GM12878 (cell line): ENCODE measurements at regions not wholly inside any gene's neighbourhood (a gene's known extent, or its start where the extent isn't known, plus 50 kb on each side); places are given as distances from the start of the nearest gene placed in this dataset.

Experiments
- ATAC-seq: fragments of 200-7000 bp; cut with Tn5 transposase; 3 replicates; pipeline ENCODE4 v1.9.1; 2020; ENCODE audit warnings: mild to moderate bottlenecking, moderate library complexity
- BruUV-seq: library from RNA; stranded (reverse); fragments of 400-500 nt; replicated peaks from 2 replicates; lab custom pipeline; 2021; lab: Mats Ljungman, UMichigan
- CTCF ChIA-PET: fragments of 300-600 bp; sonication (Branson Sonifier 250); formaldehyde crosslinking; extraction: SDS; loops from one replicate; lab custom pipeline; 2021; ENCODE audit warnings: inconsistent platforms; lab: Yijun Ruan, JAX
- POLR2A ChIA-PET: fragments of 350-600 bp; formaldehyde crosslinking; extraction: SDS; loops from one replicate; lab custom pipeline; 2021; ENCODE audit warnings: inconsistent platforms; lab: Charles Lee
- RAD21 ChIA-PET: fragments of 300-600 bp; sonication (Branson Sonifier 250); formaldehyde crosslinking; loops from one replicate; lab custom pipeline; 2023; ENCODE audit warnings: antibody characterized with exemption; ENCODE audit not compliant: unreplicated experiment; lab: Charles Lee
- SMC1A ChIA-PET: fragments of 300-600 bp; sonication (Branson Sonifier 250); formaldehyde crosslinking; loops from one replicate; lab custom pipeline; 2023; ENCODE audit not compliant: unreplicated experiment, uncharacterized antibody; lab: Charles Lee
- DNase-seq: peaks from one replicate; pipeline ENCODE4 v3.0.0-alpha.2; 2011; ENCODE audit warnings: low read depth, low spot score
- FAIRE-seq: peaks from 3 replicates; lab custom pipeline; 2011; peaks lifted over from hg19 to GRCh38; lab: Jason Lieb, UNC
- H2AFZ ChIP-seq: 2 replicates; pipeline ENCODE4 v1.6.0; 2011; ENCODE audit warnings: low read depth, low read length, control low read depth; ENCODE audit not compliant: control insufficient read depth
- H3K27ac ChIP-seq: 2 replicates; pipeline ENCODE4 v1.5.1; 2011; ENCODE audit warnings: control low read depth; ENCODE audit not compliant: control insufficient read depth, insufficient read depth
- H3K27me3 ChIP-seq, 2 experiments: replicated peaks in 1 of 2; 2 replicates each; pipeline versions ENCODE4 v1.6.0 to v1.6.1; 2011; ENCODE audit warnings: low read length in 1 of 2; ENCODE audit not compliant: control insufficient read depth in 2 of 2, insufficient read depth in 2 of 2
- H3K36me3 ChIP-seq, 2 experiments: 2 replicates each; pipeline ENCODE4 v1.5.1; 2011; ENCODE audit warnings: low read length in 1 of 2; ENCODE audit not compliant: control insufficient read depth in 2 of 2, insufficient read depth in 2 of 2
- H3K4me1 ChIP-seq: 2 replicates; pipeline ENCODE4 v1.6.1; 2011; ENCODE audit warnings: mild to moderate bottlenecking, low read length, moderate library complexity, mixed read lengths; ENCODE audit not compliant: control insufficient read depth, insufficient read depth
- H3K4me2 ChIP-seq: 2 replicates; pipeline ENCODE4 v1.6.0; 2011; ENCODE audit warnings: control low read depth; ENCODE audit not compliant: control insufficient read depth, insufficient read depth
- H3K4me3 ChIP-seq: fragments of 200-600 bp; sonication (generic); 2 replicates; pipeline ENCODE4 v1.5.1; 2016
- H3K79me2 ChIP-seq: 2 replicates; pipeline ENCODE4 v1.6.0; 2011; ENCODE audit warnings: low read length; ENCODE audit not compliant: control insufficient read depth, insufficient read depth
- H3K9ac ChIP-seq: 2 replicates; pipeline ENCODE4 v1.8.0; 2011; ENCODE audit warnings: low read length, control low read depth, mixed read lengths; ENCODE audit not compliant: control insufficient read depth, insufficient read depth
- H3K9me3 ChIP-seq: replicated peaks from 3 replicates; pipeline ENCODE4 v1.5.1; 2011; ENCODE audit warnings: mild to moderate bottlenecking, low read length; ENCODE audit not compliant: control insufficient read depth, insufficient read depth
- H4K20me1 ChIP-seq: 2 replicates; pipeline ENCODE4 v1.6.0; 2011; ENCODE audit not compliant: control insufficient read depth, insufficient read depth
- IKZF2 ChIP-seq, 2 experiments: fragments of 450-650 bp; IDR thresholded peaks; 2 replicates each; pipeline ENCODE4 v1.6.1; 2017; ENCODE audit warnings: mild to moderate bottlenecking in 2 of 2, moderate library complexity in 2 of 2
- NFYB ChIP-seq: IDR thresholded peaks from 2 replicates; pipeline ENCODE4 v1.6.1; 2011; ENCODE audit warnings: low read depth, mild to moderate bottlenecking, low read length, improper control_type of control experiment, moderate library complexity; ENCODE audit not compliant: insufficient read depth
- PML ChIP-seq: IDR thresholded peaks from 2 replicates; pipeline ENCODE4 v1.6.1; 2012; ENCODE audit warnings: low read length, inconsistent platforms
- STAT3 ChIP-seq: IDR thresholded peaks from 2 replicates; pipeline ENCODE4 v1.6.1; 2011; ENCODE audit warnings: low read depth, low read length, improper control_type of control experiment
- USF2 ChIP-seq: IDR thresholded peaks from 2 replicates; pipeline ENCODE4 v1.6.1; 2011; ENCODE audit warnings: low read depth, low read length, improper control_type of control experiment, borderline replicate concordance
- YBX1 ChIP-seq: fragments of 450-650 bp; IDR thresholded peaks from 2 replicates; pipeline ENCODE4 v1.6.1; 2016; ENCODE audit warnings: antibody characterized with exemption
- ZNF217 ChIP-seq: fragments of 450-650 bp; IDR thresholded peaks from 2 replicates; pipeline ENCODE4 v1.6.1; 2017; ENCODE audit warnings: antibody characterized with exemption, mild to moderate bottlenecking
- ZZZ3 ChIP-seq: IDR thresholded peaks from 2 replicates; pipeline ENCODE4 v1.6.1; 2011; ENCODE audit warnings: low read depth; ENCODE audit not compliant: control insufficient read depth, insufficient read length
- WGBS: methylation state at CpG from one replicate; pipeline ENCODE4 v1.1.6; 2016; ENCODE audit warnings: low lambda C conversion rate; ENCODE audit not compliant: insufficient replicate concordance, insufficient coverage; ENCODE audit errors: missing lambda C conversion rate; 5-methylcytosine and 5-hydroxymethylcytosine counted together
- in situ Hi-C: fragments of 300-500 bp; cut with MboI; formaldehyde crosslinking; loops from 9 replicates; pipeline ENCODE4 v1.14.3; 2018; ENCODE audit warnings: mixed read lengths
- intact Hi-C: fragments of 100-400 bp; cut with micrococcal nuclease; formaldehyde crosslinking; loops from one replicate; pipeline ENCODE4 v1.14.2; 2022; ENCODE audit not compliant: unreplicated experiment

GRCh38 chr2:184091456-184091855 is 506.9 kb upstream of the ZNF804A start:
- Histone ChIP-seq H3K27me3 (no peaks in the 10 kb centered on the region), H3K79me2 (no peaks in the 10 kb centered on the region), H3K4me2 (no peak overlapping the region), H3K36me3 (no peaks in the 10 kb centered on the region), H3K4me1 (no peaks in the 10 kb centered on the region), H3K9ac (no peak overlapping the region), H3K9me3 (no peaks in the 10 kb centered on the region), H3K27ac (no peak overlapping the region), H3K4me3 (no peak overlapping the region), H4K20me1 (no peaks in the 10 kb centered on the region), H2AFZ (no peak overlapping the region)
- FAIRE-seq (no peak), ATAC-seq (no peak), DNase-seq (no peak)
- intact Hi-C loops, result no loop called here
- BruUV-seq, result no TSS peak
- POLR2A ChIA-PET, result no interaction called here
- TF ChIP-seq NFYB, result no peak
- no peak for TF ChIP-seq STAT3
- no peak for TF ChIP-seq ZZZ3
- TF ChIP-seq PML, result no peak
- no peak for TF ChIP-seq USF2
- TF ChIP-seq IKZF2 (IDR thresholded peaks at IDR 0.05), result no peak
- no peak for TF ChIP-seq YBX1
- no peak for TF ChIP-seq ZNF217
- CTCF ChIA-PET, result no interaction called here
- SMC1A ChIA-PET, result interaction anchor here (1.7 kb wide), 1 partner anchor 23 kb away, joined by 5 read pairs; no protein-coding TSS in a partner anchor
- RAD21 ChIA-PET, result no interaction called here
- in situ Hi-C loops, result no loop called here
- WGBS, result 17% methylated on average over 3 of the region's 3 CpGs
